Type B pancreatic cell (in vitro differentiated cells): ENCODE measurements at regions not wholly inside any gene's neighbourhood (a gene's known extent, or its start where the extent isn't known, plus 50 kb on each side); places are given as distances from the start of the nearest gene placed in this dataset.

Experiments used
- DNase-seq: peaks from one replicate; pipeline ENCODE4 v3.0.0; 2021; ENCODE audit warnings: mixed read lengths; ENCODE audit not compliant: unreplicated experiment; ENCODE audit errors: extremely low spot score
- H3K27ac Mint-ChIP-seq: 2 replicates; pipeline ENCODE4 v1.8.0; 2021; ENCODE audit warnings: mild to moderate bottlenecking, mixed read lengths
- H3K27me3 Mint-ChIP-seq: 2 replicates; pipeline ENCODE4 v1.8.0; 2021; ENCODE audit warnings: mixed read lengths
- H3K36me3 Mint-ChIP-seq: 2 replicates; pipeline ENCODE4 v1.8.0; 2021; ENCODE audit warnings: mixed read lengths
- H3K4me1 Mint-ChIP-seq: one replicate; pipeline ENCODE4 v1.8.0; 2021; ENCODE audit warnings: mixed read lengths; ENCODE audit not compliant: unreplicated experiment
- H3K4me3 Mint-ChIP-seq: 2 replicates; pipeline ENCODE4 v1.8.0; 2021; ENCODE audit warnings: mild to moderate bottlenecking, mixed read lengths
- H3K9me3 Mint-ChIP-seq: 2 replicates; pipeline ENCODE4 v1.8.0; 2021; ENCODE audit warnings: mixed read lengths
- TF ChIP-seq, protein P1 (sequence below): fragments of 200-600 bp; sonication (generic); conservative IDR thresholded peaks from 2 replicates; pipeline ENCODE4 v1.5.0; 2021; ENCODE audit warnings: antibody characterized with exemption, mild to moderate bottlenecking

DNA sequence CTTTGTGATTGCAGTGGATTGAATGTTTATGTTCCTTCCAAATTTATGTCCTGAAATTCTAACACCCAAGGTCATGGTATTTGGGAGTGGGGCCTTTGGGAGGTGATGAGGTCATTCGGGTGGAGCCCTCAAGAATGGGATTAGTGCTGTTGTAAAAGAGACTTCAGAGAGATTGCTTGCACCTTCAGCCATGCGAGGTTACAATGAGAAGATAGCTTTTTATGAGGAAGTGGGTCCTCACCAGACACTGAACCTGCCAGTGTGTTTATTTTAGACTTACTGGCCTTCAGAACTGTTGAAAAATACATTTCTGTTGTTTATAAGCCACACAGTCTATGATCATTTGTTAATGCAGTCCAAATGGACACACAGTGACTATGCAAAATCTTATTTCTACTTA, 161.0 kb upstream of the GPRIN3 start:
- no peaks in the 10 kb centered on the region for H3K36me3 Mint-ChIP-seq
- H3K4me1 Mint-ChIP-seq = no peaks in the 10 kb centered on the region
- no peak overlapping the region for H3K4me3 Mint-ChIP-seq
- H3K27me3 Mint-ChIP-seq = no peaks in the 10 kb centered on the region
- TF ChIP-seq, protein P1, sequence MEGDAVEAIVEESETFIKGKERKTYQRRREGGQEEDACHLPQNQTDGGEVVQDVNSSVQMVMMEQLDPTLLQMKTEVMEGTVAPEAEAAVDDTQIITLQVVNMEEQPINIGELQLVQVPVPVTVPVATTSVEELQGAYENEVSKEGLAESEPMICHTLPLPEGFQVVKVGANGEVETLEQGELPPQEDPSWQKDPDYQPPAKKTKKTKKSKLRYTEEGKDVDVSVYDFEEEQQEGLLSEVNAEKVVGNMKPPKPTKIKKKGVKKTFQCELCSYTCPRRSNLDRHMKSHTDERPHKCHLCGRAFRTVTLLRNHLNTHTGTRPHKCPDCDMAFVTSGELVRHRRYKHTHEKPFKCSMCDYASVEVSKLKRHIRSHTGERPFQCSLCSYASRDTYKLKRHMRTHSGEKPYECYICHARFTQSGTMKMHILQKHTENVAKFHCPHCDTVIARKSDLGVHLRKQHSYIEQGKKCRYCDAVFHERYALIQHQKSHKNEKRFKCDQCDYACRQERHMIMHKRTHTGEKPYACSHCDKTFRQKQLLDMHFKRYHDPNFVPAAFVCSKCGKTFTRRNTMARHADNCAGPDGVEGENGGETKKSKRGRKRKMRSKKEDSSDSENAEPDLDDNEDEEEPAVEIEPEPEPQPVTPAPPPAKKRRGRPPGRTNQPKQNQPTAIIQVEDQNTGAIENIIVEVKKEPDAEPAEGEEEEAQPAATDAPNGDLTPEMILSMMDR = no peak
- DNase-seq = no peak
- H3K9me3 Mint-ChIP-seq = no peaks in the 10 kb centered on the region
- H3K27ac Mint-ChIP-seq = no peak overlapping the region

DNA sequence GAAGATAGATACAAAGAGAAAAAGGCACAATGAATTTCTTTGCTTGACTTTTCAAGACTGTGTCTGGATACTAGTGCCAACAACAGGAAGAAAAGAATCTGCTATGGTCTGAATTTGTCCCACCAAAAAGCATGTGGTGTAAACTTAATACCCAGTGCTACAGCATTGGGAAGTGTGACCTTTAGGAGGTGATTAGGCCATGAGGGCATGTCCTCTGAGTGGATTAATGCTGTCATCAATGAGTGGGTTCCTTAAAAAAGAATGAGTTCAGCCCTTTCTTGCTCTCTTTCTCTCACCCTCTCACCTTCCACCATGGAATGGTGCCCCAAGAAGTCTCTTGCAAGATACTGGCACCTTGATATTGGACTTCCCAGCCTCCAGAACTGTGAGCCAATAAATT, 155.7 kb upstream of the GPRIN3 start:
- Mint-ChIP-seq H3K4me1 (no peaks in the 10 kb centered on the region), H3K36me3 (no peaks in the 10 kb centered on the region), H3K27ac (no peak overlapping the region), H3K4me3 (no peak overlapping the region), H3K9me3 (no peaks in the 10 kb centered on the region), H3K27me3 (no peaks in the 10 kb centered on the region)
- no peak for DNase-seq
- TF ChIP-seq, protein P1 = no peak

DNA sequence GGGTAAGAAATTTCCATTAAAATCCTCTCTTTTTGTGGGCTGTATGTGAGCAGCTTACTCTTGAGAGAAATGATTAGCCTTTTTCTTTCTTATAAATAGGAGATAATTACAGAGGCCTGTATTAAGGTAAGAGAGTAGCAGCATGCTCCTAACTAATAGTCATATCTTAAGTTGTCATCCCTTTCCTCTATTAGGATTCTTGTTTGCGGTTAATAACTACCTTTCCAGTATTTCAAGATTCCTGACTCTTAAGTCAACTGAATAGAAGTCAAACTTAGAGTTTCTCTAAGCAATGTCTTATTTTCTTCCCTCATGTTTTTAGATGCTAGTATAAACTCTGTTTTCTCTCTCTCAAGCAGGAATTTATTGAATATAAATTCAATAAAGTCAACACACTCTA, 139.9 kb upstream of the GPRIN3 start:
- TF ChIP-seq, protein P1 = no peak
- H3K27ac Mint-ChIP-seq = no peak overlapping the region
- no peak overlapping the region for H3K4me3 Mint-ChIP-seq
- H3K36me3 Mint-ChIP-seq = no peaks in the 10 kb centered on the region
- H3K9me3 Mint-ChIP-seq = no peaks in the 10 kb centered on the region
- DNase-seq = no peak
- no peaks in the 10 kb centered on the region for H3K27me3 Mint-ChIP-seq
- H3K4me1 Mint-ChIP-seq = no peaks in the 10 kb centered on the region

DNA sequence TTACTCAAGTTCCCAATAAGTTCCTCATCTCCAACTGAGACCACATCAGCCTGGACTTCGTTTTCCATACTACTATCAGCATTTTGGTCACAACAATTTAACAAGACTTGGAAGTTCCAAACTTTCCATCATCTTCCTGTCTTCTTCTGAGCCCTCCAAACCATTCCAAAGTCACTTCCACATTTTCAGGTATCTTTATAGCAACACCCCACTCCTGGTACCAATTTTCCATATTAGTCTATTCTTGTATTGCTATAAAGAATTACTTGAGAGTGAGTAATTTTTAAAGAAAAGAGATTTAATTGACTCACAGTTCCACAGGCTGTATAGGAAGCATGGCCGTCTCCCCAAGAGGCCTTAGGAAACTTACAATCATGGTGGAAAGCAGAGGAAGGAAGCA, 138.6 kb upstream of the GPRIN3 start:
- Mint-ChIP-seq H3K9me3 (no peaks in the 10 kb centered on the region), H3K27me3 (no peaks in the 10 kb centered on the region), H3K27ac (no peak overlapping the region), H3K4me1 (no peaks in the 10 kb centered on the region), H3K4me3 (no peak overlapping the region), H3K36me3 (no peaks in the 10 kb centered on the region)
- TF ChIP-seq, protein P1 = no peak
- no peak for DNase-seq

DNA sequence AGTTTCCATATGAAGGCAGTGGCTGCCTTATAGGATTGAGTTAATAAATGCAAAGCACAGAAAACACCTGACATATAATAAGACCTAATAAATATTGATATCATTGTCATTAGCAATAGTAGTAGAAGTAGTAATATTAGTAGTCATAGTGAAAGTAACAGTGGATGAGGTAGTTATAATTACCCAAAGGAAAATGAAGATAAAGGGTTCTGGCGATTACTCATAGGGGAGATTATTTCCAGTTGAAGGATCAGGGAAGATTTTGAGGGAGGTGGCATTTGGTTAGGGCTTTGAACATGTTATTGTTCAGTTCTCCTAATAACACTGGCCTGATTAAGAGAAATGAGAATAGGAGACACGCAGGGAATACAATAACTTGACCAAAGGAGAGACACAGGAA, 131.9 kb upstream of the GPRIN3 start:
- Mint-ChIP-seq H3K4me3 (no peak overlapping the region), H3K36me3 (no peaks in the 10 kb centered on the region), H3K27me3 (peaks cover 3% of the 10 kb centered on the region), H3K4me1 (no peaks in the 10 kb centered on the region), H3K9me3 (no peaks in the 10 kb centered on the region), H3K27ac (no peak overlapping the region)
- no peak for DNase-seq
- TF ChIP-seq, protein P1 = no peak
